ENCODE measurements at regions not wholly inside any gene's neighbourhood (a gene's known extent, or its start where the extent isn't known, plus 50 kb on each side); places are given as distances from the start of the nearest gene placed in this dataset.

GRCh38 chr15:60251300-60252070, 146.3 kb downstream of the ANXA2 start:
- no peaks in the 10 kb centered on the region for H3K9me3 Mint-ChIP-seq
- no peak for TF ChIP-seq CTCF (conservative IDR thresholded peaks at IDR 0.05)
- H3K27me3 Mint-ChIP-seq (ENCODE audit: insufficient read depth): peaks cover 54% of the 10 kb centered on the region
- no peaks in the 10 kb centered on the region for H3K9me3 ChIP-seq (ENCODE audit: control insufficient read depth, low read length)
- H3K27ac Mint-ChIP-seq: no peak overlapping the region
- H3K4me3 Mint-ChIP-seq: no peak overlapping the region
- no peak overlapping the region for H3K9ac ChIP-seq (ENCODE audit: extremely low read depth, low read length, poor library complexity, severe bottlenecking)
- no peak for DNase-seq
- WGBS, 2 experiments (ENCODE audit: insufficient coverage in 1 of 2, insufficient read length in 1 of 2): 40 to 46% methylated on average over 1 to 4 of the region's 6 CpGs
- H3K27ac ChIP-seq (ENCODE audit: low read depth, low read length): no peak overlapping the region
- H3K4me1 Mint-ChIP-seq: peaks cover 8% of the 10 kb centered on the region
- H3K4me1 ChIP-seq (ENCODE audit: control insufficient read depth, insufficient read depth, low read length): no peaks in the 10 kb centered on the region
- no peaks in the 10 kb centered on the region for H3K36me3 Mint-ChIP-seq (ENCODE audit: low read depth)
- no peak overlapping the region for H3K4me3 ChIP-seq (ENCODE audit: low read length)
- H3K36me3 ChIP-seq (ENCODE audit: control insufficient read depth, insufficient read depth, low read length): no peaks in the 10 kb centered on the region
- peaks cover 57% of the 10 kb centered on the region for H3K27me3 ChIP-seq (ENCODE audit: control insufficient read depth, insufficient read depth, low read length, poor library complexity, severe bottlenecking)

- Mint-ChIP-seq H3K4me1 (peaks cover 8% of the 10 kb centered on the region), H3K27me3 (ENCODE audit: insufficient read depth) (peaks cover 57% of the 10 kb centered on the region), H3K36me3 (ENCODE audit: low read depth) (no peaks in the 10 kb centered on the region), H3K27ac (no peak overlapping the region), H3K9me3 (no peaks in the 10 kb centered on the region), H3K4me3 (no peak overlapping the region)
- H3K4me3 ChIP-seq (ENCODE audit: low read length): no peak overlapping the region
- peaks cover 62% of the 10 kb centered on the region for H3K27me3 ChIP-seq (ENCODE audit: control insufficient read depth, insufficient read depth, low read length, poor library complexity, severe bottlenecking)
- no peaks in the 10 kb centered on the region for H3K4me1 ChIP-seq (ENCODE audit: control insufficient read depth, insufficient read depth, low read length)
- H3K9me3 ChIP-seq (ENCODE audit: control insufficient read depth, low read length): no peaks in the 10 kb centered on the region
- no peak overlapping the region for H3K9ac ChIP-seq (ENCODE audit: extremely low read depth, low read length, poor library complexity, severe bottlenecking)
- H3K36me3 ChIP-seq (ENCODE audit: control insufficient read depth, insufficient read depth, low read length): no peaks in the 10 kb centered on the region
- no peak for DNase-seq
- WGBS, 2 experiments (ENCODE audit: insufficient coverage in 1 of 2, insufficient read length in 1 of 2): 38 to 50% methylated on average over 1 of the region's 1 CpG
- no peak overlapping the region for H3K27ac ChIP-seq (ENCODE audit: low read depth, low read length)
- no peak for TF ChIP-seq CTCF (conservative IDR thresholded peaks at IDR 0.05)
Measured at GRCh38 chr15:60254416-60254815, 143.4 kb downstream of the ANXA2 start.

GRCh38 chr15:60255390-60255789, 142.4 kb downstream of the ANXA2 start:
- Mint-ChIP-seq H3K9me3 (no peaks in the 10 kb centered on the region), H3K4me3 (no peak overlapping the region), H3K4me1 (peaks cover 8% of the 10 kb centered on the region), H3K36me3 (ENCODE audit: low read depth) (no peaks in the 10 kb centered on the region), H3K27ac (no peak overlapping the region), H3K27me3 (ENCODE audit: insufficient read depth) (peaks cover 56% of the 10 kb centered on the region)
- no peak for DNase-seq
- Histone ChIP-seq H3K4me1 (ENCODE audit: control insufficient read depth, insufficient read depth, low read length) (no peaks in the 10 kb centered on the region), H3K36me3 (ENCODE audit: control insufficient read depth, insufficient read depth, low read length) (no peaks in the 10 kb centered on the region), H3K27ac (ENCODE audit: low read depth, low read length) (no peak overlapping the region), H3K9ac (ENCODE audit: extremely low read depth, low read length, poor library complexity, severe bottlenecking) (no peak overlapping the region), H3K4me3 (ENCODE audit: low read length) (no peak overlapping the region), H3K9me3 (ENCODE audit: control insufficient read depth, low read length) (no peaks in the 10 kb centered on the region), H3K27me3 (ENCODE audit: control insufficient read depth, insufficient read depth, low read length, poor library complexity, severe bottlenecking) (peaks cover 52% of the 10 kb centered on the region)
- WGBS, 2 experiments (ENCODE audit: insufficient coverage in 1 of 2, insufficient read length in 1 of 2): 91 to 100% methylated on average over 2 of the region's 2 CpGs
- TF ChIP-seq CTCF (conservative IDR thresholded peaks at IDR 0.05): no peak
